ENCODE measurements at regions not wholly inside any gene's neighbourhood (a gene's known extent, or its start where the extent isn't known, plus 50 kb on each side); places are given as distances from the start of the nearest gene placed in this dataset.

DNA sequence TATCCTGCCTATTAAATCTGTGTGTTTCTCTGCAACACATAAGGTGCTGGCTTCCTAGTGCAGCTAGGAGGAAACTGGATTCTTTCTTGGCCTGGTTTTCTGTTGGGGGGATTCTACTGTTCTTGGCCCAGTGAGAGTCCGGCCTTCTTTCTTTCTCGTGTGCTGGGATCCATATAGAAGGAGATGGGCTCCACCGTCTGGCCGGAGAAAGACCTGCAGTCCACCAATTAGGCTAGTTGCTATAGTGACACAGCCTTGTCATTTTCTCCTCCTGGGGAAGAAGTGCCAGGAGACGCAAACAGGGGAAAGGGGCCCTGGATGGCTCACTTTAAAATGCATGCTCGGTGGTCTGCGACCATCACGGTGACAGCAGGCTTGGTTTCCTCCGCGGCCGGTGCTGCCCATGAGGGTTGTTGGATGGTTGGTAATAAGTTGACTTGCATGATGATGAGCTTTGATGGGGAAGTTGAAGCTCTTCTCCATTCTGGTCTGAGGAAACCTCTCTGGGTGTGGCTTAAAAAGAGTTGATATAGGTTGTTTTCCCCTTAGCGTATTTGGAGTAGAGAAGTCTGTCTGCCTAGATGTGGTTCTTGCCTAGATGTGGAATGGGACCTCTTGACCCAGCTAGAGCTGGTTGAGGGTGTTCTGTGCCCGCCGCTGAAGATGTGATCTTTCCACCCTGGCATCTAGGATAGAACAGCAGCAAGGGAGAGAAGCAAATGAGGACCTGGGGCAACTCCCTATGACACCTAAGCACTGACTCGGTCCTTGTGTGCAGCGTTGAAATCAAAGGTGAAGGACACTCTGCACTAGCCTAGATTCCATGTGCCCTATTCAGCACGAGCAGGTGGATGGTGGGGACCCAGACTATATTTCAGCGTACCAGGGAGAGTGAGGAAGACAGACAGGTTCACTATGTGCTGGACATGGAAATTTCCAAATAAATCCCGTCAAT, 1335.0 kb downstream of the BRD1 start:
- Histone ChIP-seq H3K4me2 (ENCODE audit: low read depth, low read length, poor library complexity, severe bottlenecking) (no peak overlapping the region), H3K79me2 (ENCODE audit: insufficient read depth, low read length) (no peaks in the 10 kb centered on the region), H3F3A (ENCODE audit: low read depth) (no peaks in the 10 kb centered on the region), H3K9ac (ENCODE audit: low read depth, low read length, poor library complexity, severe bottlenecking) (no peak overlapping the region), H3K4me1 (ENCODE audit: insufficient read depth, low read length, poor library complexity, severe bottlenecking) (no peaks in the 10 kb centered on the region), H3K27me3 (ENCODE audit: insufficient read depth, low read length, poor library complexity, severe bottlenecking) (no peaks in the 10 kb centered on the region), H3K9me3 (ENCODE audit: insufficient read depth, low read depth, low read length) (no peaks in the 10 kb centered on the region), H3K36me3 (ENCODE audit: insufficient read depth, low read length) (no peaks in the 10 kb centered on the region), H2AFZ (ENCODE audit: low read length) (no peak overlapping the region), H3K4me3 (ENCODE audit: low read length, poor library complexity, severe bottlenecking) (no peak overlapping the region), H3K9me2 (replicated peaks; ENCODE audit: low read depth, low read length) (no peaks in the 10 kb centered on the region), H4K20me1 (ENCODE audit: insufficient read depth, low read length, poor library complexity, severe bottlenecking) (no peaks in the 10 kb centered on the region)
- TF ChIP-seq EZH2phosphoT487 (IDR thresholded peaks at IDR 0.05; ENCODE audit: borderline replicate concordance), result no peak
- TF ChIP-seq, protein P1, sequence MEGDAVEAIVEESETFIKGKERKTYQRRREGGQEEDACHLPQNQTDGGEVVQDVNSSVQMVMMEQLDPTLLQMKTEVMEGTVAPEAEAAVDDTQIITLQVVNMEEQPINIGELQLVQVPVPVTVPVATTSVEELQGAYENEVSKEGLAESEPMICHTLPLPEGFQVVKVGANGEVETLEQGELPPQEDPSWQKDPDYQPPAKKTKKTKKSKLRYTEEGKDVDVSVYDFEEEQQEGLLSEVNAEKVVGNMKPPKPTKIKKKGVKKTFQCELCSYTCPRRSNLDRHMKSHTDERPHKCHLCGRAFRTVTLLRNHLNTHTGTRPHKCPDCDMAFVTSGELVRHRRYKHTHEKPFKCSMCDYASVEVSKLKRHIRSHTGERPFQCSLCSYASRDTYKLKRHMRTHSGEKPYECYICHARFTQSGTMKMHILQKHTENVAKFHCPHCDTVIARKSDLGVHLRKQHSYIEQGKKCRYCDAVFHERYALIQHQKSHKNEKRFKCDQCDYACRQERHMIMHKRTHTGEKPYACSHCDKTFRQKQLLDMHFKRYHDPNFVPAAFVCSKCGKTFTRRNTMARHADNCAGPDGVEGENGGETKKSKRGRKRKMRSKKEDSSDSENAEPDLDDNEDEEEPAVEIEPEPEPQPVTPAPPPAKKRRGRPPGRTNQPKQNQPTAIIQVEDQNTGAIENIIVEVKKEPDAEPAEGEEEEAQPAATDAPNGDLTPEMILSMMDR (conservative IDR thresholded peaks at IDR 0.05; ENCODE audit: low read length), result peak; percentile 89

DNA sequence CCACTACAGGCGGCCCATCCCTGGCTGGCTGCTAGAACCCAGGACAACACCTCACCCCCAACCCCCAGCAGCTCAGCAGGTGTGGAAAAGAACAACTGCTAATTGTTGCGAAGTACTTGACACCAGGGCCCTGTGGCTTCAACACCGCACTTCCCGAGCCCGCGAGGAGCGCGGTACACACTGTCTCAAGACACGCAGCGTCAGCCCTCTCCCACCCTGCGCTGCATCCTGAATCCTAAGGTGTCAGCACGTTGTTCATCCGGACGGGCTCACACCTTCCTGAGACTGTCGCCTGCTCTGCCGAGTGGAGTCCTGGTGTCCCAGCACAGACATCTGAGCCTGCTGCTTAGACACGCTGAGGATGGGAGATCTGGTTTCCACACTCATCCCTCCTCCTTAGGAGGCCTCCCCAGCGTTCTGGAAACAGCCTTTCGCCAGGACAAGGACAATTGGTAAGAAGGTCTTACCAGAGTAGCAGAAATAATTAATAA, 1336.2 kb downstream of the BRD1 start:
- Histone ChIP-seq H3K4me3 (ENCODE audit: low read length, poor library complexity, severe bottlenecking) (no peak overlapping the region), H3K9me3 (ENCODE audit: insufficient read depth, low read depth, low read length) (no peaks in the 10 kb centered on the region), H3K4me2 (ENCODE audit: low read depth, low read length, poor library complexity, severe bottlenecking) (no peak overlapping the region), H3K4me1 (ENCODE audit: insufficient read depth, low read length, poor library complexity, severe bottlenecking) (no peaks in the 10 kb centered on the region), H3K9ac (ENCODE audit: low read depth, low read length, poor library complexity, severe bottlenecking) (no peak overlapping the region), H3K9me2 (replicated peaks; ENCODE audit: low read depth, low read length) (no peaks in the 10 kb centered on the region), H3K79me2 (ENCODE audit: insufficient read depth, low read length) (no peaks in the 10 kb centered on the region), H4K20me1 (ENCODE audit: insufficient read depth, low read length, poor library complexity, severe bottlenecking) (no peaks in the 10 kb centered on the region), H3K36me3 (ENCODE audit: insufficient read depth, low read length) (no peaks in the 10 kb centered on the region), H3K27me3 (ENCODE audit: insufficient read depth, low read length, poor library complexity, severe bottlenecking) (no peaks in the 10 kb centered on the region), H3F3A (ENCODE audit: low read depth) (no peaks in the 10 kb centered on the region), H2AFZ (ENCODE audit: low read length) (no peak overlapping the region)
- TF ChIP-seq, protein P1 (conservative IDR thresholded peaks at IDR 0.05; ENCODE audit: low read length), result no peak
- no peak for TF ChIP-seq EZH2phosphoT487 (IDR thresholded peaks at IDR 0.05; ENCODE audit: borderline replicate concordance)

DNA sequence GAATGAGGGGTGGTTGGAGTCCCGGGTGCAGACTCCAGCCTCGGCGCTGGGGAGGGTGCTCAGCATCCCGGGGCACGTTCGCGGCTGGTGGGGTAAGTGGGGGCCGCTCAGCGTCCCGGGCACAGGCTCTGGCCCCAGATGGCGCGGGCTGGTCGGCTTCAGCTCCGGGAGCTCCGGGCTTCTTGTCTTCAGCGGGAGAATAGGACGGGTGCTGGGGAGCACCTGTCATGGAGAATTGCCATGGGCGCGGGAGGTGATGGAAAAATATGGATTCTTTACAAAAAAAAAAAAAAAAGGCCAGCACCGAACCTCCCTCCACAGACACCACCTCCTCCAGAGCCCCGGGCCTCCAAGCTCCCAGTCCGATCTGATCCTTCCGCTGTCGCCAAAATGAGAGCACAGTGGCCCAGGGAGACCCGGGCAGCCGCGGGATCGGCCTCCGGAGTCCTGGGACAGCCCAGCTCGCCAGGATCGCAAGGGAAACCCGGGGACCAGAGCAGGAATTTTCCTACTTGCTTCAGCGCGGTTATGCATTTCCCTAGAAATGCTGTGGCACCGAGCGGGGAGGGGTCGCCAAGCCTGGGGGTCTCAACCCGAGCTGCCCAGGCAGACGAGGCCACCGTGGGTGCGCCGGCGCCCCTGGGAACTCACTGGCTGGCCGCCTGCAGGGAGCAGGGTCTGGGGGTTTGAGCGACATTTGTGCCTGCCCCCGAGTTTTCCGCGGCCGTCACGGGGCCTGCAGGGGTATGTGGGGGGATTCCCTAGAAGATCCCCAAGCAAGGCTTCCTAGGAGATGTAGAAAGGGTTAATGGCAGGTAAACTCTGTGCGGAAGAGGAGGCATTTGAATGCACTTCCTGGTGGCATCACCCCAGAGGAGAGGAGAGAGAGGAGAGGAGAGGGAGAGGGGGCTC, 1336.9 kb downstream of the BRD1 start:
- H3K9ac ChIP-seq (ENCODE audit: low read depth, low read length, poor library complexity, severe bottlenecking), result no peak overlapping the region
- TF ChIP-seq, protein P1 (conservative IDR thresholded peaks at IDR 0.05; ENCODE audit: low read length), result no peak
- TF ChIP-seq EZH2phosphoT487 (IDR thresholded peaks at IDR 0.05; ENCODE audit: borderline replicate concordance), result no peak

More for the DNA sequence above, 1336.9 kb downstream of the BRD1 start:
- H3K4me3 ChIP-seq (ENCODE audit: low read length, poor library complexity, severe bottlenecking), result no peak overlapping the region
- H3F3A ChIP-seq (ENCODE audit: low read depth), result no peaks in the 10 kb centered on the region
- H3K27me3 ChIP-seq (ENCODE audit: insufficient read depth, low read length, poor library complexity, severe bottlenecking), result no peaks in the 10 kb centered on the region
- H3K79me2 ChIP-seq (ENCODE audit: insufficient read depth, low read length), result no peaks in the 10 kb centered on the region
- H3K4me1 ChIP-seq (ENCODE audit: insufficient read depth, low read length, poor library complexity, severe bottlenecking), result no peaks in the 10 kb centered on the region
- no peaks in the 10 kb centered on the region for H3K9me2 ChIP-seq (replicated peaks; ENCODE audit: low read depth, low read length)
- H4K20me1 ChIP-seq (ENCODE audit: insufficient read depth, low read length, poor library complexity, severe bottlenecking), result no peaks in the 10 kb centered on the region
- no peaks in the 10 kb centered on the region for H3K9me3 ChIP-seq (ENCODE audit: insufficient read depth, low read depth, low read length)
- no peak overlapping the region for H2AFZ ChIP-seq (ENCODE audit: low read length)
- H3K36me3 ChIP-seq (ENCODE audit: insufficient read depth, low read length), result no peaks in the 10 kb centered on the region
- no peak overlapping the region for H3K4me2 ChIP-seq (ENCODE audit: low read depth, low read length, poor library complexity, severe bottlenecking)
